ENCODE measurements at regions not wholly inside any gene's neighbourhood (a gene's known extent, or its start where the extent isn't known, plus 50 kb on each side); places are given as distances from the start of the nearest gene placed in this dataset.

DNA sequence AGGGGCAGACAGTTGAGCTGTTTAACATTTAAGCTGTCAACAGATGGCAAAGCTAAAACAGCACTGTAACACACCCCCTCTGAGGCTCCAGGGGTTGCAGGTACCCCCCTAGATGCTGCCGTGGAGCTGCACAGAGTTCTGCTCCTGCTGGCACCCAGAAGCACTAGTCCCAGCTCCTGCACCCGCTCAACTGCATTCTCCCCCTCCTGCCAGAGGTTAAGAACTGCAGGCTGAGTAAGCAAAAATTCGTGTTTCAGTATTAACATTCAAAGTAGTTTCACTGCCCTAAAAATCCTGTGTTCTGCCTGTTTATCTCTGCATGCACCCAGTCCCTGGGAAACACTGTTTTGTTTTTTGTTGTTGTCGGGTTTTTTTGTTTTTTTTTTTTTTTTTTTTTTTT lies 790.8 kb upstream of the KCND2 start:
- intact Hi-C loops (cut with micrococcal nuclease), result no loop called here
- TF ChIP-seq, protein P1, sequence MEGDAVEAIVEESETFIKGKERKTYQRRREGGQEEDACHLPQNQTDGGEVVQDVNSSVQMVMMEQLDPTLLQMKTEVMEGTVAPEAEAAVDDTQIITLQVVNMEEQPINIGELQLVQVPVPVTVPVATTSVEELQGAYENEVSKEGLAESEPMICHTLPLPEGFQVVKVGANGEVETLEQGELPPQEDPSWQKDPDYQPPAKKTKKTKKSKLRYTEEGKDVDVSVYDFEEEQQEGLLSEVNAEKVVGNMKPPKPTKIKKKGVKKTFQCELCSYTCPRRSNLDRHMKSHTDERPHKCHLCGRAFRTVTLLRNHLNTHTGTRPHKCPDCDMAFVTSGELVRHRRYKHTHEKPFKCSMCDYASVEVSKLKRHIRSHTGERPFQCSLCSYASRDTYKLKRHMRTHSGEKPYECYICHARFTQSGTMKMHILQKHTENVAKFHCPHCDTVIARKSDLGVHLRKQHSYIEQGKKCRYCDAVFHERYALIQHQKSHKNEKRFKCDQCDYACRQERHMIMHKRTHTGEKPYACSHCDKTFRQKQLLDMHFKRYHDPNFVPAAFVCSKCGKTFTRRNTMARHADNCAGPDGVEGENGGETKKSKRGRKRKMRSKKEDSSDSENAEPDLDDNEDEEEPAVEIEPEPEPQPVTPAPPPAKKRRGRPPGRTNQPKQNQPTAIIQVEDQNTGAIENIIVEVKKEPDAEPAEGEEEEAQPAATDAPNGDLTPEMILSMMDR (IDR thresholded peaks at IDR 0.05), result no peak
- no peaks in the 10 kb centered on the region for H3K4me1 ChIP-seq (ENCODE audit: control insufficient read depth, insufficient read depth, low read length)

DNA sequence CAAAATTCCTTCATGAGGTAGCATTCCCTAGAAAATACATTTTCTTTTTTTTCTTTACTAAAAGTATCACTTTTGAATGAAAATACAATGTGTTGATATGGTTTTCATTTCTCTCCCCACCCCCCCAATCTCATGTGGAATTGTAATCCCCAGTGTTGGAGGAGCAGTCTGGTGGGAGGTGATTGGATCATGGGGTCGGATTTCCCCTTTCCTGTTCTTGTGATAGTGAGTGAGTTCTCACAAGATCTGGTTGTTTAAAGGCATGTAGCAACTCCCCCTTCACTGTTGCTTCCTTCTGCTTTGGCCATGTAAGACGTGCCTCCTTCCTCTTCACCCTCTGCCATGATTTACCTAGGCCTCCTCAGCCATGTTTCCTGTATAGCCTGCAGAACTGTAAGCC lies 790.3 kb upstream of the KCND2 start:
- DNase-seq (no peak), ATAC-seq (no peak)
- Histone ChIP-seq H3K9me3 (ENCODE audit: control insufficient read depth, insufficient read depth, low read length) (no peaks in the 10 kb centered on the region), H3K4me3 (ENCODE audit: low read length) (no peak overlapping the region), H3K27me3 (ENCODE audit: control insufficient read depth, insufficient read depth, low read length) (no peaks in the 10 kb centered on the region), H3K4me1 (ENCODE audit: control insufficient read depth, insufficient read depth, low read length) (no peaks in the 10 kb centered on the region), H3K36me3 (ENCODE audit: control insufficient read depth, insufficient read depth, low read length) (no peaks in the 10 kb centered on the region), H3K27ac (ENCODE audit: low read length) (no peak overlapping the region)
- WGBS (ENCODE audit: insufficient coverage), result 0% methylated on average over 1 of the region's 2 CpGs
- intact Hi-C loops (cut with micrococcal nuclease), result no loop called here
- Mint-ChIP-seq H3K36me3 (no peaks in the 10 kb centered on the region), H3K9me3 (peaks cover 15 to 24% of the 10 kb centered on the region in 2 donors), H3K4me3 (no peak overlapping the region), H3K27ac (no peak overlapping the region), H3K27me3 (ENCODE audit: low read depth in 2 of 2) (no peaks in the 10 kb centered on the region), H3K4me1 (no peaks in the 10 kb centered on the region)
- TF ChIP-seq, protein P1 (IDR thresholded peaks at IDR 0.05), result no peak

More for the DNA sequence above, 790.8 kb upstream of the KCND2 start:
- no peaks in the 10 kb centered on the region for H3K4me1 Mint-ChIP-seq
- no peak for ATAC-seq
- DNase-seq, result no peak
- H3K36me3 Mint-ChIP-seq, result no peaks in the 10 kb centered on the region
- peaks cover 17 to 26% of the 10 kb centered on the region in 2 donors for H3K9me3 Mint-ChIP-seq
- no peaks in the 10 kb centered on the region for H3K9me3 ChIP-seq (ENCODE audit: control insufficient read depth, insufficient read depth, low read length)
- WGBS (ENCODE audit: insufficient coverage), result 15% methylated on average over 4 of the region's 4 CpGs
- H3K27ac Mint-ChIP-seq, result no peak overlapping the region
- H3K27me3 ChIP-seq (ENCODE audit: control insufficient read depth, insufficient read depth, low read length), result no peaks in the 10 kb centered on the region
- H3K27me3 Mint-ChIP-seq (ENCODE audit: low read depth in 2 of 2), result no peaks in the 10 kb centered on the region
- H3K27ac ChIP-seq (ENCODE audit: low read length), result no peak overlapping the region
- no peak overlapping the region for H3K4me3 ChIP-seq (ENCODE audit: low read length)
- H3K4me3 Mint-ChIP-seq, result no peak overlapping the region
- H3K36me3 ChIP-seq (ENCODE audit: control insufficient read depth, insufficient read depth, low read length), result no peaks in the 10 kb centered on the region

DNA sequence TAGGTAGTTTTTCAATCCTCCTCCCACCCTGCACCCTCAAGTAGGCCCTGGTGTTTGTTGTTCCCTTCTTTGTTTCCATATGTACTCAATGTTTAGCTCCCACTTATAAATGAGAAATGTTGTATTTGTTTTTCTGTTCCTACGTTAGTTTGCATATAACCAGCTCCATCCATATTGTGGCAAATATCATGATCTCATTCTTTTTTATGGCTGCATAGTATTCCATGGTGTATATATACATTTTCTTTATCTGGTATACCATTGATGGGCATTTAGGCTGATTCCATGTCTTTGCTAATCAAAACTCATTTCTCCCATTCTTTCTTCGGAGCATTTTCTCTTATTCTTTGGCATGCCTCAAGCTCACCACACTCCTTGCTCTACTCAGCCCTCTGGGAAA lies 789.6 kb upstream of the KCND2 start:
- no peaks in the 10 kb centered on the region for H3K36me3 ChIP-seq (ENCODE audit: control insufficient read depth, insufficient read depth, low read length)
- Mint-ChIP-seq H3K27ac (no peak overlapping the region), H3K4me3 (no peak overlapping the region), H3K27me3 (ENCODE audit: low read depth in 2 of 2) (no peaks in the 10 kb centered on the region), H3K36me3 (no peaks in the 10 kb centered on the region), H3K4me1 (no peaks in the 10 kb centered on the region), H3K9me3 (peaks cover 15 to 28% of the 10 kb centered on the region in 2 donors)
- WGBS (ENCODE audit: insufficient coverage), result 100% methylated on average over 1 of the region's 2 CpGs
- intact Hi-C loops (cut with micrococcal nuclease), result no loop called here
- no peaks in the 10 kb centered on the region for H3K9me3 ChIP-seq (ENCODE audit: control insufficient read depth, insufficient read depth, low read length)
- TF ChIP-seq, protein P1 (IDR thresholded peaks at IDR 0.05), result no peak
- DNase-seq, result no peak
- no peaks in the 10 kb centered on the region for H3K27me3 ChIP-seq (ENCODE audit: control insufficient read depth, insufficient read depth, low read length)
- no peak overlapping the region for H3K27ac ChIP-seq (ENCODE audit: low read length)
- H3K4me1 ChIP-seq (ENCODE audit: control insufficient read depth, insufficient read depth, low read length), result no peaks in the 10 kb centered on the region
- ATAC-seq, result no peak
- no peak overlapping the region for H3K4me3 ChIP-seq (ENCODE audit: low read length)

- Histone ChIP-seq H3K36me3 (ENCODE audit: control insufficient read depth, insufficient read depth, low read length) (no peaks in the 10 kb centered on the region), H3K27ac (ENCODE audit: low read length) (no peak overlapping the region), H3K27me3 (ENCODE audit: control insufficient read depth, insufficient read depth, low read length) (no peaks in the 10 kb centered on the region), H3K9me3 (ENCODE audit: control insufficient read depth, insufficient read depth, low read length) (no peaks in the 10 kb centered on the region), H3K4me3 (ENCODE audit: low read length) (no peak overlapping the region), H3K4me1 (ENCODE audit: control insufficient read depth, insufficient read depth, low read length) (no peaks in the 10 kb centered on the region)
- H3K27me3 Mint-ChIP-seq (ENCODE audit: low read depth in 2 of 2), result no peaks in the 10 kb centered on the region
- no peak overlapping the region for H3K27ac Mint-ChIP-seq
- 76% methylated on average over 2 of the region's 3 CpGs for WGBS (ENCODE audit: insufficient coverage)
- no peaks in the 10 kb centered on the region for H3K36me3 Mint-ChIP-seq
- TF ChIP-seq, protein P1 (IDR thresholded peaks at IDR 0.05), result no peak
- peaks cover 7 to 25% of the 10 kb centered on the region in 2 donors for H3K9me3 Mint-ChIP-seq
- DNase-seq (no peak), ATAC-seq (no peak)
- H3K4me3 Mint-ChIP-seq, result no peak overlapping the region
- intact Hi-C loops (cut with micrococcal nuclease), result no loop called here
- no peaks in the 10 kb centered on the region for H3K4me1 Mint-ChIP-seq
These were observed 758.6 kb upstream of the KCND2 start for GRCh38 chr7:119514326-119514725.

All from natural killer cell (primary cell).